CD4-positive, alpha-beta T cell treated with Interleukin-1 beta for 1 hour (primary cell): ENCODE measurements at regions not wholly inside any gene's neighbourhood (a gene's known extent, or its start where the extent isn't known, plus 50 kb on each side); places are given as distances from the start of the nearest gene placed in this dataset.

Source experiments
- DNase-seq, 2 donors: peaks; one replicate each; pipeline ENCODE4 v3.0.0-alpha.2; 2020 to 2022

- no peak for DNase-seq
These were observed 63.6 kb downstream of the NUDT12 start for GRCh38 chr5:103498800-103499551.

GRCh38 chr5:103498211-103498610 lies 64.4 kb downstream of the NUDT12 start:
- DNase-seq: no peak

DNA sequence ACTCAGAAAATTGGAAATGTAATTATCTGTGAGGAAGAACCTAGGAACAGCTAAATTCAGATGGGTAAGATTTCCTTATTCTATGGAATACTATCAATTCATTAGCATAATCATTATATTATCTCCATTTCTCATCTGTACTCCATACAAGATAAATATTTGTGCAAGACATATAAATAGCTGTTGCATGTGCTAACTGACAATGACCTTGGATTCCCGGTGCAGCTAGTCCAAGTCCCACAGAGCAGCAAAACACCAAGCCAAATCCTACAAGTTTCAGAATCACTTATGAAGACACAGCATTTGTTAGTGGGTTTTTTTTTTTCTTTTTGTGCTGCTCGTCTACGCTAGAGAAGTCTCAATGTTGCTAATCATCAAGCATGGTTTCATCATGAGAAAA lies 64.8 kb downstream of the NUDT12 start:
- DNase-seq: no peak

DNA sequence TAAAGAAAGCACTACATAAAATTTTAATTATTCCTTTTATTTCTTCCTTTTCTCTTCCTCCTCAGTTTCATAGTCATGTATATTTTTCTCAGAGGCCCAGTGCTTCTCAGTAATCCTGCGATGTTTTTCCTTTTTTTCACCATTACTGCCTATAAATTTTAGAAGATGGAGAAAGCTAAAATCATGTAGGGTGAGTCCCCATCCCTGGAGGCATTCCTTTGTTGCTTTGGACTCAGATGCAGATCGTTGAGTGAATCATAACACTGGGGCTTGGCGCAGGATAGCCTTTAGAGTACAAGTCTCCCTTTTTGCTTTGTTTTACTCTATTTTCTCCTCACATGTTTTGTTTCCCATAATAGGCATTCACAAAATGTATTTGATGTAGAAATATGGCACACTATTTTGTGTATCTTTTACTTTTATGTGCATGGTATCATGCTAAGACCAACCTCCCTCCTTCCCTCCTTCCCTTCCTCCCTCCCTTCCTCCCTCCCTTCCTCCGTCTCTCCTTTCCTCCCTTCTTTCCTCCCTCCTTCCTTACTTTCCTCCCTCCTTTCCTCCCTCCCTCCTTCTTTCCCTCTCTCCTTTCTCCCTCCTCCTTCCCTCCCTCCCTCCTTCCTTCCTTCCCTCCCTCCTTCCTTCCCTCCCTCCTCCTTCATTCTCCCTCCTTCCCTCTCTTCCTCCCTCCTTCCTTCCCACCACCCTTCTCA lies 72.4 kb downstream of the NUDT12 start:
- no peak for DNase-seq

DNA sequence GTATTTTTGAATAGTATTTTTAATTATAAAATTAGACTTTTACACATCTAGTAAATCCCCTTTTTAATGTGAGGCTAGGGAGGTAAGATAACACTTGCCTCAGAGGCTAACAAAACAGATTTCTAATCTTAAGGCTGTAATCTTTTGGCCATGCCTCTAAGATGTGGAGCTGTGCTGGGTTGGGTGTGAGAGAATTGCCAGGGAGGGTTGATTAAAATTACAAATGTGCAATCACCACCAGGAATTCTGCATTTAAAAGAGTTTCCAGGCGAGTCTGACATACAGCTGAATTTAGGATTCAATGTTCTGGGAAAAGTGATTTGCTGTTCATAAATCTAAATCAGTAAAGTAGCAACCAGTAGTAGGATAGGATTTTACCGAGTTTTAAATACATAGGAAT lies 73.3 kb downstream of the NUDT12 start:
- DNase-seq: no peak

- DNase-seq: no peak
These were observed 74.6 kb downstream of the NUDT12 start for GRCh38 chr5:103487822-103488493.

- no peak for DNase-seq
These were observed 75.4 kb downstream of the NUDT12 start for GRCh38 chr5:103487218-103487617.

GRCh38 chr5:103486739-103487138 lies 75.8 kb downstream of the NUDT12 start:
- no peak for DNase-seq

- no peak for DNase-seq
These were observed 82.3 kb downstream of the NUDT12 start for GRCh38 chr5:103480246-103480645.

GRCh38 chr5:103477678-103478077 lies 84.9 kb downstream of the NUDT12 start:
- DNase-seq: no peak

GRCh38 chr5:103476811-103477210 lies 85.8 kb downstream of the NUDT12 start:
- DNase-seq: no peak

DNA sequence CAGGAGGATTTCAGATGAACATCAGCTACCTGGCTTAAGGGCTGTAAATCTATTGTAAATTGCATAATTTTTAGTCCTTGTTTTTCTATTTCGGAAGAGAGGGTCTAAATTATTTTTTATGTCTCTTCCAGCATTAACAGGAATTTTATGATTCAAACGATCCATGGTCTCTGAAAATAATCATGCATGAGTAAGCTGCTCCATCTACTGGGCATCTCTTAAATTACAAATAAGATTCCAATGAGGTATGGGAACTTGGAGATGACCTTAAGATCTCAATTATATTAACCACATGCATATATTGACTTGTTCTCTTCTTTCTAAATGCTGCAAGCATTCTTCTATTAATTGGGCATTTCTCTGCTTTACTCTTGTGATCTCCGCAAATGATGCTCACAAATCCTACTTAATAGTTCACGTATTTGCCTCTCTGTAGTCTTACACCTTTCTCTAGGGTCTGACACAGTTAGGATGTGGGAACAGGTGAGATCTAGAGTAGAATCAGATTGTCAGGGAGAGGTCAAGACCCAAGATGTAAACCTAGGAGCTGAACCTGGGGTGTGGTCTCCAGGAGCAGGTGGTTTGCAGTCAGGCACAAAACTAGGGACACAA lies 86.9 kb downstream of the NUDT12 start:
- DNase-seq: peak in 1 of 2 donors; percentile 40

DNA sequence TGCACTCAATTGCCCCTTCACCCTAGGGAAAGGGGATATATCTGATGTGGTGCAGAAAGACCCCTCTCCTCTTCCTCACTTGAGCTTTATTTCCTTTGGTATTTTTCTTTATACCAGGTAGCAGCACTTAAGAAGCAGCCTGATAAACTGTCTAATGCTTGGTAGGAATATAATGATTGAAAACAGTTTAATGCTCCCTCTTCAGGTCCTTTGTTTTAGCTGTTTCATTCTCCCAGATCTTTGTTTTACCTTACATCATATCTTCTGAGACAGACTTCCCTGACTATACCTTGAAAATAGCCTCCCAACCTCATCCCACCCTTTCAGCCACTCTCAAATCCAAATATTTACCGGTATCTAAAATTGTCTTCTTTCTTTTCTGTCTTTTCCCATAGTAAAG lies 87.9 kb downstream of the NUDT12 start:
- no peak for DNase-seq

DNA sequence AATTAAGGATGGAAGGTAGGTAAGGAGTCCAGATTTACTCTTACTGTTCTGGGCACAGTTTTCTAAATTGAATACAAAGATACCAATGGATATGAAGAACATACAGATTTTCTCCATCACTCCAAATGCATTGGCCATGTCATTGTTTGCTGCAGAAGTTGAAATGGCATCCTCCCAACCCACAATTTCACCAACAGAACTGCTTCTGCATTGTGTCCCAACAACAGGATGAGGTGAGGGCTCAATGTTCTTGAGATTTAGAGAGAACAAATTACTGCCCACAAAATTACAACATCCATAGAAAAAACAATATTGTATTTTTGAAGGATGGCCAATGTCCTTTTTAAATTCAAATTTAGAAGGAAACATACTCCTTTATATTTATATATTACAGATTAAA lies 88.9 kb downstream of the NUDT12 start:
- DNase-seq: no peak

- no peak for DNase-seq
These were observed 89.8 kb downstream of the NUDT12 start for GRCh38 chr5:103472830-103473229.

DNA sequence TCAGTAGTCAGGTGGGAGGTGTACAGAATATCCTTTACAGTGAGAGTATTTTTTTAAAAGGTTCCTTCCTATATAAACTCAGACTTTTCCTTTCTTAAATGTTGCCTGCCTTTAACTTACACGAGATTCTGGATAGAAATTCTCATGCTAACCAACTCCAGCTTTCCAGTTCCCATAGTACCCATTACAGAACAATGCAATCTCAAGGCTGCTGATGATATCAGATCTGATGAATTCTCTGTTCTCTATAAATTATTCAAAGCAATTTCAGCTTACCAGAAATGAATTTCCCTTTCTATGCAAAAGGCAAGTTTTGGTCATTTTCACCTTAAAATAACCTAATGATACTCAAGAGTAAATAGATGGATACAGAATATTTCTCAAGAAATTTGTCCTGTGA lies 90.3 kb downstream of the NUDT12 start:
- no peak for DNase-seq

- DNase-seq: no peak
These were observed 93.1 kb downstream of the NUDT12 start for GRCh38 chr5:103469288-103470040.

DNA sequence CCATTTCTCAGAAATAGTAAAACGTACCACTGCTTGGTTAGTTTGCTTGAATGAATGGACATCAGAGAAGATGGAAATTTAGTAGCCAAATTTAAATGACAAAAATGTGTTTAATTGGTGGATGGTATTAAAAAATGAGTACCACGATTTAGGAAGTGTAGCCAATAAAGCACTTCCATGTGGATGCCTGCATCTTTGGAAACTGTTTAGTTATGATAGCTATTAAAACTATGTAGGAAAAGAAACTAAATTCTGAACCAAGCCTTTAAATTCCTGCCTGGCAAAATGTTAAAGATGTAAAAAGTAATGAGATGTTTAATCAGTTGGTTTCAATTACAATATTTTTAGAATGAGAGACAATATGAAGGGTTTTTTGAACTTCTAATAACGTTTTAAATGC lies 94.8 kb downstream of the NUDT12 start:
- DNase-seq: no peak

DNA sequence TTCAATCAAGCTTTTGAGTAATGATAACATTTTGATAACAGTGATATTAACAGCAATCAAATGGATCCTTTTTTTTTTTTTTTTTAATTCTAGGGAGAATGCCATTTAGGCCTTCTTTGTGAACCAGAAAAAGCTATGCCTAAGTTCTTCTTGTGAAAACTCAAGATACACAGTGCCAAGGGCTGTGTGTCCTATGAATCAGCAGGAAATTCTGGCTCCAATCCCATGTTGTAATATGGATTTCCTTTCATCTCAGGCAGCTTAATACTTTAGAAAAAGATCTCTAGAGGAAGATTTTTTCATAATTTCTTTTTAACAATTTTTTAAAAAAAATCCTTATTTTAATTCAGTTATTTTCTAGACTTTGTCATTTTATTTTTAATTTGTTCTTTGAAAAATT lies 96.1 kb downstream of the NUDT12 start:
- DNase-seq: no peak

- DNase-seq: no peak
These were observed 96.7 kb downstream of the NUDT12 start for GRCh38 chr5:103465891-103466290.

DNA sequence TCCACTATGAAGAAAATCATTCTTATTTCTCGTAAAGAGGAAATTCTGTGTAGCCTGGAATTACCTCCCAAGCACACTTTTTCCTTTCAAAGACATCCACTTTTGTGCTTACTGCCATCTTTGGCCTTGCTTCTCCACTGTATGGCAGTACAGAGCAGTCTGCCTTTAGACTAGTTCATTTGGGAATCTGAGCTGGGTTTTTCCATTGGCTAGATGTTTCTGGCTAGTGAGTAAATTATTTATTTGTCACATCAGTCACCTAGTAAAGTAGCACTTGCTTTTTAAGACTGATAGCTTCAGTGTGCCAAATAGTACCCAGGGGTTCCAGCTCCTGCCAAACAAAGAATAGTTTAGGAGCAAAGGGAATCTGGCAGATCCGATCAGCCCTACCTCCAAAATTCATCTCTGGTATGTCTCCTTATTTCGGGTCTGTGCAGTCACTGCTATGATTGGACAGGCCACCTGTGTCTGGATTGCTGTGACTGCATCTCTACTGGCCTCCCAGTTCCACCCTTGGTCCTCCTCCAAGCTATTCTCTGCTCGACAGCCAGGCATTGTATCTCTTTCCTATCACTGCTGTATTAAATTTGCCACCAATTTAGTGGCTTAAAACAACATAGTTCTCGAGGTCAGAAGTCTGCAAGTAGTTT lies 97.6 kb downstream of the NUDT12 start:
- DNase-seq: no peak

GRCh38 chr5:103463261-103463660 lies 99.3 kb downstream of the NUDT12 start:
- no peak for DNase-seq
